ENCODE measurements at regions not wholly inside any gene's neighbourhood (a gene's known extent, or its start where the extent isn't known, plus 50 kb on each side); places are given as distances from the start of the nearest gene placed in this dataset.

- no peak for DNase-seq
- H3K4me3 Mint-ChIP-seq: no peak overlapping the region
- no peaks in the 10 kb centered on the region for H3K27me3 ChIP-seq (ENCODE audit: control insufficient read depth, insufficient read depth, low read length)
Measured at GRCh38 chr12:28693565-28694219, 455.4 kb upstream of the FAR2 start.

GRCh38 chr12:28698553-28698952 lies 450.5 kb upstream of the FAR2 start:
- no peak overlapping the region for H3K4me3 ChIP-seq (ENCODE audit: low read depth, low read length)
- Mint-ChIP-seq H3K4me3 (no peak overlapping the region), H3K4me1 (no peaks in the 10 kb centered on the region), H3K27ac (no peak overlapping the region), H3K9me3 (peaks cover 0 to 10% (median 4%) of the 10 kb centered on the region in 7 donors), H3K36me3 (no peaks in the 10 kb centered on the region), H3K27me3 (no peaks in the 10 kb centered on the region)
- no peaks in the 10 kb centered on the region for H3K9me3 ChIP-seq (ENCODE audit: control insufficient read depth in 2 of 2, low read length in 2 of 2)
- H3K36me3 ChIP-seq (ENCODE audit: control insufficient read depth, insufficient read depth, low read length): no peaks in the 10 kb centered on the region
- ATAC-seq (ENCODE audit: low read depth in 2 of 2) (no peak), DNase-seq (no peak)
- H3K4me1 ChIP-seq (ENCODE audit: control insufficient read depth, insufficient read depth, low read length, poor library complexity, severe bottlenecking): no peaks in the 10 kb centered on the region
- no peak overlapping the region for H3K27ac ChIP-seq (ENCODE audit: insufficient read depth, low read length, poor library complexity, severe bottlenecking)
- no peaks in the 10 kb centered on the region for H3K27me3 ChIP-seq (ENCODE audit: control insufficient read depth, insufficient read depth, low read length)

More at GRCh38 chr12:28693565-28694219, 455.4 kb upstream of the FAR2 start:
- H3K27me3 Mint-ChIP-seq: no peaks in the 10 kb centered on the region
- Histone ChIP-seq H3K9me3 (ENCODE audit: control insufficient read depth in 2 of 2, low read length in 2 of 2) (no peaks in the 10 kb centered on the region), H3K4me3 (ENCODE audit: low read depth, low read length) (no peak overlapping the region), H3K4me1 (ENCODE audit: control insufficient read depth, insufficient read depth, low read length, poor library complexity, severe bottlenecking) (no peaks in the 10 kb centered on the region), H3K27ac (ENCODE audit: insufficient read depth, low read length, poor library complexity, severe bottlenecking) (no peak overlapping the region), H3K36me3 (ENCODE audit: control insufficient read depth, insufficient read depth, low read length) (no peaks in the 10 kb centered on the region)
- no peaks in the 10 kb centered on the region for H3K36me3 Mint-ChIP-seq
- no peaks in the 10 kb centered on the region for H3K4me1 Mint-ChIP-seq
- no peak for ATAC-seq (ENCODE audit: low read depth in 2 of 2)
- H3K9me3 Mint-ChIP-seq: peaks cover 0 to 8% (median 0%) of the 10 kb centered on the region in 7 donors
- H3K27ac Mint-ChIP-seq: no peak overlapping the region

- DNase-seq (no peak), ATAC-seq (ENCODE audit: low read depth in 2 of 2) (no peak)
- H3K27me3 Mint-ChIP-seq: no peaks in the 10 kb centered on the region
- no peaks in the 10 kb centered on the region for H3K4me1 ChIP-seq (ENCODE audit: control insufficient read depth, insufficient read depth, low read length, poor library complexity, severe bottlenecking)
- no peaks in the 10 kb centered on the region for H3K27me3 ChIP-seq (ENCODE audit: control insufficient read depth, insufficient read depth, low read length)
- no peak overlapping the region for H3K4me3 ChIP-seq (ENCODE audit: low read depth, low read length)
- H3K36me3 Mint-ChIP-seq: no peaks in the 10 kb centered on the region
- H3K27ac Mint-ChIP-seq: no peak overlapping the region
- H3K4me1 Mint-ChIP-seq: no peaks in the 10 kb centered on the region
- H3K27ac ChIP-seq (ENCODE audit: insufficient read depth, low read length, poor library complexity, severe bottlenecking): no peak overlapping the region
- H3K9me3 Mint-ChIP-seq: peaks cover 0 to 10% (median 4%) of the 10 kb centered on the region in 7 donors
- H3K36me3 ChIP-seq (ENCODE audit: control insufficient read depth, insufficient read depth, low read length): no peaks in the 10 kb centered on the region
- no peak overlapping the region for H3K4me3 Mint-ChIP-seq
- no peaks in the 10 kb centered on the region for H3K9me3 ChIP-seq (ENCODE audit: control insufficient read depth in 2 of 2, low read length in 2 of 2)
Measured at GRCh38 chr12:28699029-28699428, 450.0 kb upstream of the FAR2 start.

- no peak for DNase-seq
- no peak for ATAC-seq (ENCODE audit: low read depth in 2 of 2)
- Histone ChIP-seq H3K27ac (ENCODE audit: insufficient read depth, low read length, poor library complexity, severe bottlenecking) (no peak overlapping the region), H3K36me3 (ENCODE audit: control insufficient read depth, insufficient read depth, low read length) (no peaks in the 10 kb centered on the region), H3K4me3 (ENCODE audit: low read depth, low read length) (no peak overlapping the region), H3K4me1 (ENCODE audit: control insufficient read depth, insufficient read depth, low read length, poor library complexity, severe bottlenecking) (no peaks in the 10 kb centered on the region), H3K9me3 (ENCODE audit: control insufficient read depth in 2 of 2, low read length in 2 of 2) (no peaks in the 10 kb centered on the region), H3K27me3 (ENCODE audit: control insufficient read depth, insufficient read depth, low read length) (no peaks in the 10 kb centered on the region)
- Mint-ChIP-seq H3K27me3 (no peaks in the 10 kb centered on the region), H3K27ac (no peak overlapping the region), H3K4me3 (no peak overlapping the region), H3K36me3 (no peaks in the 10 kb centered on the region), H3K9me3 (peaks cover 0 to 10% (median 4%) of the 10 kb centered on the region in 7 donors), H3K4me1 (no peaks in the 10 kb centered on the region)
Measured at GRCh38 chr12:28700161-28700560, 448.9 kb upstream of the FAR2 start.

GRCh38 chr12:28704477-28705169 lies 444.5 kb upstream of the FAR2 start:
- Histone ChIP-seq H3K27ac (ENCODE audit: insufficient read depth, low read length, poor library complexity, severe bottlenecking) (no peak overlapping the region), H3K36me3 (ENCODE audit: control insufficient read depth, insufficient read depth, low read length) (no peaks in the 10 kb centered on the region), H3K27me3 (ENCODE audit: control insufficient read depth, insufficient read depth, low read length) (no peaks in the 10 kb centered on the region), H3K4me3 (ENCODE audit: low read depth, low read length) (no peak overlapping the region), H3K9me3 (ENCODE audit: control insufficient read depth in 2 of 2, low read length in 2 of 2) (no peaks in the 10 kb centered on the region), H3K4me1 (ENCODE audit: control insufficient read depth, insufficient read depth, low read length, poor library complexity, severe bottlenecking) (no peaks in the 10 kb centered on the region)
- Mint-ChIP-seq H3K4me1 (no peaks in the 10 kb centered on the region), H3K36me3 (no peaks in the 10 kb centered on the region), H3K27me3 (no peaks in the 10 kb centered on the region), H3K9me3 (peaks cover 2 to 9% (median 5%) of the 10 kb centered on the region in 7 donors), H3K4me3 (no peak overlapping the region), H3K27ac (no peak overlapping the region)
- ATAC-seq (ENCODE audit: low read depth in 2 of 2) (no peak), DNase-seq (no peak)

GRCh38 chr12:28708918-28709371 lies 440.1 kb upstream of the FAR2 start:
- Mint-ChIP-seq H3K27me3 (no peaks in the 10 kb centered on the region), H3K4me1 (no peaks in the 10 kb centered on the region), H3K27ac (no peak overlapping the region), H3K4me3 (no peak overlapping the region), H3K9me3 (peaks cover 0 to 7% (median 4%) of the 10 kb centered on the region in 7 donors), H3K36me3 (no peaks in the 10 kb centered on the region)
- no peaks in the 10 kb centered on the region for H3K9me3 ChIP-seq (ENCODE audit: control insufficient read depth in 2 of 2, low read length in 2 of 2)
- no peaks in the 10 kb centered on the region for H3K4me1 ChIP-seq (ENCODE audit: control insufficient read depth, insufficient read depth, low read length, poor library complexity, severe bottlenecking)
- no peak for ATAC-seq (ENCODE audit: low read depth in 2 of 2)
- no peak overlapping the region for H3K4me3 ChIP-seq (ENCODE audit: low read depth, low read length)
- no peak overlapping the region for H3K27ac ChIP-seq (ENCODE audit: insufficient read depth, low read length, poor library complexity, severe bottlenecking)
- H3K36me3 ChIP-seq (ENCODE audit: control insufficient read depth, insufficient read depth, low read length): no peaks in the 10 kb centered on the region
- DNase-seq: no peak
- H3K27me3 ChIP-seq (ENCODE audit: control insufficient read depth, insufficient read depth, low read length): no peaks in the 10 kb centered on the region

GRCh38 chr12:28709986-28710685 lies 438.9 kb upstream of the FAR2 start:
- no peaks in the 10 kb centered on the region for H3K36me3 ChIP-seq (ENCODE audit: control insufficient read depth, insufficient read depth, low read length)
- no peaks in the 10 kb centered on the region for H3K4me1 ChIP-seq (ENCODE audit: control insufficient read depth, insufficient read depth, low read length, poor library complexity, severe bottlenecking)
- no peak for DNase-seq
- no peak overlapping the region for H3K4me3 Mint-ChIP-seq
- no peak overlapping the region for H3K4me3 ChIP-seq (ENCODE audit: low read depth, low read length)
- no peaks in the 10 kb centered on the region for H3K27me3 Mint-ChIP-seq
- H3K9me3 ChIP-seq (ENCODE audit: control insufficient read depth in 2 of 2, low read length in 2 of 2): no peaks in the 10 kb centered on the region
- H3K36me3 Mint-ChIP-seq: no peaks in the 10 kb centered on the region
- H3K9me3 Mint-ChIP-seq: peaks cover 0 to 4% (median 1%) of the 10 kb centered on the region in 7 donors
- no peaks in the 10 kb centered on the region for H3K27me3 ChIP-seq (ENCODE audit: control insufficient read depth, insufficient read depth, low read length)
- H3K27ac Mint-ChIP-seq: no peak overlapping the region
- no peak overlapping the region for H3K27ac ChIP-seq (ENCODE audit: insufficient read depth, low read length, poor library complexity, severe bottlenecking)
- no peaks in the 10 kb centered on the region for H3K4me1 Mint-ChIP-seq
- no peak for ATAC-seq (ENCODE audit: low read depth in 2 of 2)

Measured in CD4-positive, CD25-positive, alpha-beta regulatory T cell (primary cell).